ENCODE measurements at regions not wholly inside any gene's neighbourhood (a gene's known extent, or its start where the extent isn't known, plus 50 kb on each side); places are given as distances from the start of the nearest gene placed in this dataset.

GRCh38 chr13:34640179-34640992, 301.7 kb upstream of the NBEA start:
- ChIA-PET POLR2A (no interaction called here), CTCF (interaction anchor here (1.6 kb wide), 1 partner anchor 10 kb away, joined by 3 read pairs; no protein-coding TSS in a partner anchor)
- no peak for DNase-seq (ENCODE audit: extremely low spot score)
- TF ChIP-seq CTCF (IDR thresholded peaks at IDR 0.05; ENCODE audit: control extremely low read depth, extremely low read depth, low read depth, missing control alignments) = no peak

DNA sequence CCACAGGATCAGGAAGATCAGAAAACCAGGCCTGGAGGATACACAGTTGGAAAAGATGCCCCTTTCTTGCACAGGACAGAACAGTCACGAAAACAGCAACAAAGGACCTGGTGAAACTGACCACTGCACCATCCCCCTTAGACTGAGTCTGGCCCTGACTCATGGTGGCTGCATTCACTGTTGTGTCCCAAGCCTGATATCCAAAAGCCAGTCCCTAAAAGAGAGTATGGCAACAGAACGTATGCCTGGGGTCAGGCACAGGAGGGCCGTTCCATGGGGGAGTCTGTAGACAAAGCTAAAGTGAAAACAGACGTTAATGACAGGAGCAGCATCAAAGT, 301.1 kb upstream of the NBEA start:
- POLR2A ChIA-PET = no interaction called here
- DNase-seq (ENCODE audit: extremely low spot score) = no peak
- TF ChIP-seq CTCF (IDR thresholded peaks at IDR 0.05; ENCODE audit: control extremely low read depth, extremely low read depth, low read depth, missing control alignments) = no peak
- CTCF ChIA-PET = interaction anchor here (1.6 kb wide), 1 partner anchor 9 kb away, joined by 3 read pairs; no protein-coding TSS in a partner anchor

GRCh38 chr13:34647379-34648150, 294.5 kb upstream of the NBEA start:
- ChIA-PET POLR2A (no interaction called here), CTCF (no interaction called here)
- TF ChIP-seq CTCF (IDR thresholded peaks at IDR 0.05; ENCODE audit: control extremely low read depth, extremely low read depth, low read depth, missing control alignments) = no peak
- no peak for DNase-seq (ENCODE audit: extremely low spot score)

DNA sequence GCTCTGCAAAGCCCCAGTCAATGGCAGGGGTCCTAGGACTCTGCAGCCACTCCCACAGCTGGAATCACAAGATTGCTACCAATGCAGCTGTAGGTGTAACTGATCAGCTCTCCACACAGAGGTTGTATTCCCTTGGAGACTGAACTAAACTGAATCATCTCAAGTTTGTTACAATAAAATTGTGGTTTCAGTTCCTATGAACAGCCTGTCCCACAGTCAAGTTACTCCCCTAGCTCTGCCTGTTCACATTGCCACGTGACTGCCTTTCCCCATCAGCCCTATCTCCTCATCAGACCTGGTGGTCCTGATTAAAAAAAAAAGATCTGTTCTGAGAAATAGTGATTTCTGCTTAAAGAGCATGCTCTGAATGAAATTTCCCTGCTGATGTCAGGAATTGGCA, 287.9 kb upstream of the NBEA start:
- TF ChIP-seq CTCF (IDR thresholded peaks at IDR 0.05; ENCODE audit: control extremely low read depth, extremely low read depth, low read depth, missing control alignments) = no peak
- POLR2A ChIA-PET = no interaction called here
- CTCF ChIA-PET = no interaction called here
- DNase-seq (ENCODE audit: extremely low spot score) = no peak

DNA sequence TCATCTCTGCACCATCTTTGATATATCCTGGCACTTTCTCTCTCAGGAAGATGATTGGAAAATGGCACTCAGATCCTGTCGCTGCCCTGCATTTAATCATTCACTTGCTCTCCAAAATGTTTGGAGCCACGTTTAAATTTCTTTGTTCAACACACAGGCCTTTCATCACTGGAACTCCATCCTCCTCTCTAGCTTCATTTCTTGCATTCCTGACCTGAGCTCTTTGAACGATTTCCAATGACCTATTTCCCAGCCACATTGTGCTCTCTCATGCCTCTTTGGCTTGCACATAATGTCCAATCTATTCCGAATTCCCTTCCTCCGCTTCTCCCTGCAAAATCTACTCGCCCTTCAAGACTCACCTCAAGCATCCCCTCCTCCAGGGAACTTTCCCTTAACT, 287.4 kb upstream of the NBEA start:
- TF ChIP-seq CTCF (IDR thresholded peaks at IDR 0.05; ENCODE audit: control extremely low read depth, extremely low read depth, low read depth, missing control alignments) = no peak
- ChIA-PET POLR2A (no interaction called here), CTCF (no interaction called here)
- no peak for DNase-seq (ENCODE audit: extremely low spot score)

DNA sequence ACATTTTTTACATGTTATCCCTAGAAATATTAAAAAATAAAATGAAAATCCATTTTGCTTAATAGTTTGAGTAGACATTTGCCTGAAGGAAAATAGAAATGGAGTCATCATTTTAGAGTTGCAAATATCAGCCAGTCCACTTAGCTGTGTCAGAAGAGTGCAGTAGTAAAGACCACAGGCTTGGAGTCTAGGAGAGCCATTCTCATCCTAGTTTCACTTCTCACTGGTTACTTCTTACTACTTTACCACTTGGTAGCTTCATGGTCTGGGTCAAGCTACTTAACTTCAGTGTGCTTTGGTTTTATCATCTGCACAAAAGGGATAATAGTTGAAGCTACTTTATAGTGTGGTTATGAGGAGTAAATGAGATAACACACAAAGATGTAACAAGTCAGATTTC, 286.5 kb upstream of the NBEA start:
- TF ChIP-seq CTCF (IDR thresholded peaks at IDR 0.05; ENCODE audit: control extremely low read depth, extremely low read depth, low read depth, missing control alignments) = no peak
- CTCF ChIA-PET = interaction anchor here (1.0 to 1.2 kb wide), 3 partner anchors 15 to 21 kb away, joined by 3 to 5 read pairs (median 3); no protein-coding TSS in a partner anchor

More for the DNA sequence above, 286.5 kb upstream of the NBEA start:
- no peak for DNase-seq (ENCODE audit: extremely low spot score)
- POLR2A ChIA-PET = no interaction called here

Measured in GM10248 (cell line).